GM21381 (cell line): ENCODE measurements at regions not wholly inside any gene's neighbourhood (a gene's known extent, or its start where the extent isn't known, plus 50 kb on each side); places are given as distances from the start of the nearest gene placed in this dataset.

Experiments used
- ATAC-seq: cut with Tn5 transposase; IDR thresholded peaks from one replicate; pipeline ENCODE4 v1.9.1; 2021; ENCODE audit warnings: mild to moderate bottlenecking, moderate library complexity; ENCODE audit not compliant: unreplicated experiment

GRCh38 chr3:24033818-24034217, 88.7 kb downstream of the NR1D2 start:
- ATAC-seq = no peak

- ATAC-seq = no peak
These were observed 89.4 kb downstream of the NR1D2 start for GRCh38 chr3:24034464-24034863.

- no peak for ATAC-seq
These were observed 92.9 kb downstream of the NR1D2 start for GRCh38 chr3:24037971-24038370.

- no peak for ATAC-seq
These were observed 95.2 kb downstream of the NR1D2 start for GRCh38 chr3:24040311-24040710.

- ATAC-seq = no peak
These were observed 97.3 kb downstream of the NR1D2 start for GRCh38 chr3:24042174-24043059.

GRCh38 chr3:24043168-24043567, 98.1 kb downstream of the NR1D2 start:
- no peak for ATAC-seq

GRCh38 chr3:24043985-24044384, 98.9 kb downstream of the NR1D2 start:
- no peak for ATAC-seq

- no peak for ATAC-seq
These were observed 101.1 kb downstream of the NR1D2 start for GRCh38 chr3:24046214-24046613.

GRCh38 chr3:24047513-24047912, 102.4 kb downstream of the NR1D2 start:
- peak; percentile 38 for ATAC-seq

GRCh38 chr3:24048843-24049242, 103.8 kb downstream of the NR1D2 start:
- ATAC-seq = no peak

- no peak for ATAC-seq
These were observed 107.4 kb downstream of the NR1D2 start for GRCh38 chr3:24052446-24052845.

- no peak for ATAC-seq
These were observed 114.0 kb downstream of the NR1D2 start for GRCh38 chr3:24058940-24059705.

- ATAC-seq = no peak
These were observed 115.0 kb downstream of the NR1D2 start for GRCh38 chr3:24060055-24060454.

GRCh38 chr3:24062916-24063315, 117.8 kb downstream of the NR1D2 start:
- no peak for ATAC-seq
